ENCODE measurements at regions not wholly inside any gene's neighbourhood (a gene's known extent, or its start where the extent isn't known, plus 50 kb on each side); places are given as distances from the start of the nearest gene placed in this dataset.
A peak's percentile ranks its signal among the peaks of the same experiment; 100 is the strongest.

- peaks cover 63% of the 10 kb centered on the region for H3K4me1 Mint-ChIP-seq
- ATAC-seq (replicated peaks), result no peak
- no peaks in the 10 kb centered on the region for H3K36me3 Mint-ChIP-seq (ENCODE audit: low read depth)
- no peaks in the 10 kb centered on the region for H3K9me3 Mint-ChIP-seq
- H3K4me3 Mint-ChIP-seq, result peak overlapping the region; percentile 31
- peaks cover 5% of the 10 kb centered on the region for H3K27me3 Mint-ChIP-seq
- H3K27ac Mint-ChIP-seq, result no peak overlapping the region
Measured at GRCh38 chr1:229035748-229036082, 235.2 kb upstream of the RAB4A start.

GRCh38 chr1:229037806-229038405, 233.0 kb upstream of the RAB4A start:
- Mint-ChIP-seq H3K9me3 (no peaks in the 10 kb centered on the region), H3K27me3 (peaks cover 5% of the 10 kb centered on the region), H3K36me3 (ENCODE audit: low read depth) (no peaks in the 10 kb centered on the region), H3K4me3 (no peak overlapping the region), H3K27ac (no peak overlapping the region), H3K4me1 (peaks cover 56% of the 10 kb centered on the region)
- ATAC-seq (replicated peaks), result no peak

- ATAC-seq (replicated peaks), result no peak
- Mint-ChIP-seq H3K4me1 (peaks cover 27% of the 10 kb centered on the region), H3K36me3 (ENCODE audit: low read depth) (no peaks in the 10 kb centered on the region), H3K9me3 (no peaks in the 10 kb centered on the region), H3K27me3 (peaks cover 5% of the 10 kb centered on the region), H3K4me3 (no peak overlapping the region), H3K27ac (no peak overlapping the region)
Measured at GRCh38 chr1:229040630-229041358, 230.1 kb upstream of the RAB4A start.

- Mint-ChIP-seq H3K4me3 (no peak overlapping the region), H3K4me1 (peaks cover 16% of the 10 kb centered on the region), H3K27ac (no peak overlapping the region), H3K36me3 (ENCODE audit: low read depth) (no peaks in the 10 kb centered on the region), H3K9me3 (no peaks in the 10 kb centered on the region), H3K27me3 (peaks cover 5% of the 10 kb centered on the region)
- ATAC-seq (replicated peaks), result no peak
Measured at GRCh38 chr1:229041946-229042345, 229.0 kb upstream of the RAB4A start.

- H3K36me3 Mint-ChIP-seq (ENCODE audit: low read depth), result no peaks in the 10 kb centered on the region
- peaks cover 11% of the 10 kb centered on the region for H3K4me1 Mint-ChIP-seq
- no peak overlapping the region for H3K27ac Mint-ChIP-seq
- H3K4me3 Mint-ChIP-seq, result no peak overlapping the region
- H3K27me3 Mint-ChIP-seq, result peaks cover 5% of the 10 kb centered on the region
- no peaks in the 10 kb centered on the region for H3K9me3 Mint-ChIP-seq
- no peak for ATAC-seq (replicated peaks)
Measured at GRCh38 chr1:229042482-229042881, 228.4 kb upstream of the RAB4A start.

- peaks cover 5% of the 10 kb centered on the region for H3K27me3 Mint-ChIP-seq
- H3K9me3 Mint-ChIP-seq, result no peaks in the 10 kb centered on the region
Measured at GRCh38 chr1:229043115-229043514, 227.8 kb upstream of the RAB4A start.

GRCh38 chr1:229046251-229046853, 224.6 kb upstream of the RAB4A start:
- Mint-ChIP-seq H3K9me3 (peaks cover 4% of the 10 kb centered on the region), H3K27me3 (no peaks in the 10 kb centered on the region), H3K4me1 (peaks cover 4% of the 10 kb centered on the region), H3K36me3 (ENCODE audit: low read depth) (no peaks in the 10 kb centered on the region), H3K27ac (no peak overlapping the region), H3K4me3 (no peak overlapping the region)
- ATAC-seq (replicated peaks), result no peak

More at GRCh38 chr1:229043115-229043514, 227.8 kb upstream of the RAB4A start:
- H3K4me3 Mint-ChIP-seq, result no peak overlapping the region
- no peak for ATAC-seq (replicated peaks)
- peaks cover 6% of the 10 kb centered on the region for H3K4me1 Mint-ChIP-seq
- H3K27ac Mint-ChIP-seq, result no peak overlapping the region
- no peaks in the 10 kb centered on the region for H3K36me3 Mint-ChIP-seq (ENCODE audit: low read depth)

GRCh38 chr1:229047161-229047839, 223.6 kb upstream of the RAB4A start:
- Mint-ChIP-seq H3K36me3 (ENCODE audit: low read depth) (no peaks in the 10 kb centered on the region), H3K27ac (no peak overlapping the region), H3K9me3 (peaks cover 4% of the 10 kb centered on the region), H3K4me1 (peaks cover 4% of the 10 kb centered on the region), H3K4me3 (no peak overlapping the region), H3K27me3 (no peaks in the 10 kb centered on the region)
- ATAC-seq (replicated peaks), result no peak

GRCh38 chr1:229047840-229048620, 222.9 kb upstream of the RAB4A start:
- no peak overlapping the region for H3K4me3 Mint-ChIP-seq
- H3K27me3 Mint-ChIP-seq, result no peaks in the 10 kb centered on the region
- no peak for ATAC-seq (replicated peaks)

GRCh38 chr1:229048896-229049295, 222.0 kb upstream of the RAB4A start:
- H3K36me3 Mint-ChIP-seq (ENCODE audit: low read depth), result no peaks in the 10 kb centered on the region
- peaks cover 4% of the 10 kb centered on the region for H3K9me3 Mint-ChIP-seq
- no peak overlapping the region for H3K4me3 Mint-ChIP-seq
- no peaks in the 10 kb centered on the region for H3K27me3 Mint-ChIP-seq
- H3K27ac Mint-ChIP-seq, result no peak overlapping the region
- no peak for ATAC-seq (replicated peaks)
- peaks cover 4% of the 10 kb centered on the region for H3K4me1 Mint-ChIP-seq

More at GRCh38 chr1:229047840-229048620, 222.9 kb upstream of the RAB4A start:
- peaks cover 4% of the 10 kb centered on the region for H3K4me1 Mint-ChIP-seq
- no peaks in the 10 kb centered on the region for H3K36me3 Mint-ChIP-seq (ENCODE audit: low read depth)
- peaks cover 4% of the 10 kb centered on the region for H3K9me3 Mint-ChIP-seq
- H3K27ac Mint-ChIP-seq, result no peak overlapping the region

- Mint-ChIP-seq H3K36me3 (ENCODE audit: low read depth) (no peaks in the 10 kb centered on the region), H3K4me1 (peaks cover 30% of the 10 kb centered on the region), H3K27me3 (no peaks in the 10 kb centered on the region), H3K27ac (no peak overlapping the region), H3K4me3 (no peak overlapping the region), H3K9me3 (no peaks in the 10 kb centered on the region)
- no peak for ATAC-seq (replicated peaks)
Measured at GRCh38 chr1:229056046-229056445, 214.9 kb upstream of the RAB4A start.

- Mint-ChIP-seq H3K27ac (no peak overlapping the region), H3K36me3 (ENCODE audit: low read depth) (no peaks in the 10 kb centered on the region), H3K9me3 (no peaks in the 10 kb centered on the region), H3K4me1 (peaks cover 30% of the 10 kb centered on the region), H3K4me3 (peak overlapping the region; percentile 42), H3K27me3 (no peaks in the 10 kb centered on the region)
- peak; percentile 72 for ATAC-seq (replicated peaks)
Measured at GRCh38 chr1:229058111-229058561, 212.8 kb upstream of the RAB4A start.

GRCh38 chr1:229058729-229059128, 212.2 kb upstream of the RAB4A start:
- Mint-ChIP-seq H3K4me3 (peak overlapping the region; percentile 42), H3K4me1 (peaks cover 30% of the 10 kb centered on the region), H3K9me3 (no peaks in the 10 kb centered on the region), H3K27me3 (no peaks in the 10 kb centered on the region), H3K36me3 (ENCODE audit: low read depth) (no peaks in the 10 kb centered on the region), H3K27ac (no peak overlapping the region)
- ATAC-seq (replicated peaks), result no peak

Measured in activated T-helper 17 cell treated with anti-CD3 and anti-CD28 coated beads, Interleukin-2, amount 50 U/mL, for 72 hours (primary cell).